IMR-90 (cell line): ENCODE measurements at regions not wholly inside any gene's neighbourhood (a gene's known extent, or its start where the extent isn't known, plus 50 kb on each side); places are given as distances from the start of the nearest gene placed in this dataset.
A peak's percentile ranks its signal among the peaks of the same experiment; 100 is the strongest.

Source experiments
- ATAC-seq: fragments of 200-7000 bp; cut with Tn5 transposase; 2 replicates; pipeline ENCODE4 v1.9.1; 2020; ENCODE audit warnings: low read depth, mild to moderate bottlenecking, moderate library complexity
- BruUV-seq: library from RNA; stranded (reverse); fragments of 400-500 nt; replicated peaks from 2 replicates; lab custom pipeline; 2021; lab: Mats Ljungman, UMichigan
- CTCF ChIA-PET: fragments of 300-600 bp; formaldehyde crosslinking; extraction: SDS; loops from one replicate; lab custom pipeline; 2021; ENCODE audit warnings: antibody characterized with exemption; lab: Yijun Ruan, JAX
- POLR2A ChIA-PET: fragments of 300-600 bp; sonication (Branson Sonifier 250); formaldehyde crosslinking; loops from one replicate; lab custom pipeline; 2022; ENCODE audit warnings: antibody characterized with exemption; ENCODE audit not compliant: unreplicated experiment; lab: Charles Lee
- DNase-seq: peaks from one replicate; pipeline ENCODE4 v3.0.0; 2013
- H2AFZ ChIP-seq: replicated peaks from 2 replicates; pipeline ENCODE3; 2013; ENCODE audit warnings: low read length, mild to moderate bottlenecking; ENCODE audit not compliant: poor library complexity
- H2AK5ac ChIP-seq: 2 replicates; pipeline ENCODE4 v1.6.1; 2013; ENCODE audit warnings: low read depth, low read length, inconsistent platforms
- H2AK9ac ChIP-seq: replicated peaks from 2 replicates; pipeline ENCODE3; 2013; ENCODE audit warnings: mild to moderate bottlenecking, low read depth, low read length, moderate library complexity; ENCODE audit not compliant: poor library complexity
- H2BK120ac ChIP-seq: 2 replicates; pipeline ENCODE4 v1.6.1; 2013; ENCODE audit warnings: low read depth, low read length, inconsistent platforms
- H2BK15ac ChIP-seq: 3 replicates; pipeline ENCODE4 v1.6.1; 2013; ENCODE audit warnings: low read depth, low read length, inconsistent platforms
- H2BK20ac ChIP-seq: 2 replicates; pipeline ENCODE4 v1.6.1; 2013; ENCODE audit warnings: low read depth, mild to moderate bottlenecking, inconsistent platforms, low read length, moderate library complexity
- H2BK5ac ChIP-seq: 2 replicates; pipeline ENCODE4 v1.6.1; 2013; ENCODE audit warnings: mild to moderate bottlenecking, low read depth, low read length, inconsistent platforms; ENCODE audit not compliant: poor library complexity, severe bottlenecking
- H3K14ac ChIP-seq: replicated peaks from 2 replicates; pipeline ENCODE4 v1.6.1; 2013; ENCODE audit warnings: low read depth, low read length, inconsistent platforms
- H3K18ac ChIP-seq: 2 replicates; pipeline ENCODE4 v1.6.1; 2013; ENCODE audit warnings: low read depth, low read length, control low read depth
- H3K23ac ChIP-seq: 2 replicates; pipeline ENCODE4 v1.6.1; 2013; ENCODE audit warnings: low read depth, low read length, inconsistent platforms
- H3K27ac ChIP-seq: 2 replicates; pipeline ENCODE4 v1.5.1; 2013; ENCODE audit warnings: mild to moderate bottlenecking, control low read depth, low read length; ENCODE audit not compliant: insufficient read depth
- H3K27me3 ChIP-seq: 2 replicates; pipeline ENCODE4 v1.6.1; 2013; ENCODE audit warnings: low read length; ENCODE audit not compliant: control insufficient read depth, insufficient read depth
- H3K36me3 ChIP-seq: 2 replicates; pipeline ENCODE4 v1.6.1; 2013; ENCODE audit warnings: low read length, mixed read lengths; ENCODE audit not compliant: control insufficient read depth, insufficient read depth
- H3K4ac ChIP-seq: 2 replicates; pipeline ENCODE4 v1.6.1; 2013; ENCODE audit warnings: low read depth, low read length, inconsistent platforms
- H3K4me1 ChIP-seq: 2 replicates; pipeline ENCODE4 v1.6.1; 2013; ENCODE audit warnings: low read length, mixed read lengths; ENCODE audit not compliant: control insufficient read depth, insufficient read depth
- H3K4me2 ChIP-seq: 2 replicates; pipeline ENCODE4 v1.6.1; 2013; ENCODE audit warnings: low read depth, mild to moderate bottlenecking, control low read depth, low read length, moderate library complexity
- H3K4me3 ChIP-seq: 2 replicates; pipeline ENCODE4 v1.5.1; 2013; ENCODE audit warnings: low read depth, mild to moderate bottlenecking, control low read depth, low read length, moderate library complexity; ENCODE audit not compliant: insufficient read depth
- H3K56ac ChIP-seq: 2 replicates; pipeline ENCODE4 v1.6.1; 2013; ENCODE audit warnings: low read length, inconsistent platforms; ENCODE audit not compliant: insufficient read depth; ENCODE audit errors: extremely low read depth
- H3K79me1 ChIP-seq, 2 experiments: 2 replicates each; pipeline ENCODE4 v1.6.1; 2013; ENCODE audit warnings: low read length in 2 of 2, inconsistent platforms in 1 of 2, low read depth in 1 of 2
- H3K9ac ChIP-seq: 2 replicates; pipeline ENCODE4 v1.6.1; 2013; ENCODE audit warnings: low read depth, low read length, control low read depth
- H3K9me1 ChIP-seq: 2 replicates; pipeline ENCODE4 v1.6.1; 2013; ENCODE audit warnings: low read length, inconsistent platforms; ENCODE audit not compliant: insufficient read depth
- H3K9me3 ChIP-seq: 2 replicates; pipeline ENCODE4 v1.6.1; 2013; ENCODE audit warnings: low read length; ENCODE audit not compliant: control insufficient read depth, insufficient read depth
- H4K20me1 ChIP-seq: 2 replicates; pipeline ENCODE4 v1.6.1; 2013; ENCODE audit warnings: low read length, inconsistent platforms; ENCODE audit not compliant: insufficient read depth
- H4K5ac ChIP-seq: 2 replicates; pipeline ENCODE4 v1.6.1; 2013; ENCODE audit warnings: mild to moderate bottlenecking, low read depth, low read length, control low read depth
- H4K8ac ChIP-seq, 2 experiments: 2 replicates each; pipeline ENCODE4 v1.6.1; 2013; ENCODE audit warnings: low read depth in 2 of 2, low read length in 2 of 2, control low read depth in 1 of 2, inconsistent platforms in 1 of 2
- H4K91ac ChIP-seq: 2 replicates; pipeline ENCODE4 v1.6.1; 2013; ENCODE audit warnings: low read depth, low read length, inconsistent platforms; ENCODE audit not compliant: insufficient read depth
- BHLHE40 ChIP-seq: fragments of 150-350 bp; IDR thresholded peaks from 2 replicates; pipeline ENCODE4 v1.6.1; 2016; ENCODE audit warnings: mild to moderate bottlenecking, low read depth, low read length
- CEBPB ChIP-seq: IDR thresholded peaks from 2 replicates; pipeline ENCODE4 v1.6.1; 2012; ENCODE audit warnings: low read depth, low read length, improper control_type of control experiment
- CHD1 ChIP-seq: IDR thresholded peaks from 2 replicates; pipeline ENCODE4 v1.6.1; 2012; ENCODE audit warnings: low read depth, low read length, improper control_type of control experiment
- FOS ChIP-seq: fragments of 150-350 bp; IDR thresholded peaks from 2 replicates; pipeline ENCODE4 v1.6.1; 2016; ENCODE audit warnings: low read depth, low read length
- MAFK ChIP-seq: IDR thresholded peaks from 2 replicates; pipeline ENCODE4 v1.6.1; 2012; ENCODE audit warnings: low read depth, low read length, improper control_type of control experiment
- MAZ ChIP-seq: IDR thresholded peaks from 2 replicates; pipeline ENCODE4 v1.6.1; 2012; ENCODE audit warnings: low read depth, mild to moderate bottlenecking, low read length, improper control_type of control experiment, moderate library complexity, borderline replicate concordance
- MXI1 ChIP-seq: IDR thresholded peaks from 2 replicates; pipeline ENCODE4 v1.6.1; 2012; ENCODE audit warnings: low read depth, mild to moderate bottlenecking, low read length, moderate library complexity, borderline replicate concordance
- NFE2L2 ChIP-seq: fragments of 150-350 bp; IDR thresholded peaks from 2 replicates; pipeline ENCODE4 v1.6.1; 2016; ENCODE audit warnings: low read depth, mild to moderate bottlenecking, low read length
- POLR2A ChIP-seq: IDR thresholded peaks from 2 replicates; pipeline ENCODE4 v1.6.1; 2012; ENCODE audit warnings: mild to moderate bottlenecking, low read depth, low read length
- RAD21 ChIP-seq: IDR thresholded peaks from 2 replicates; pipeline ENCODE4 v1.6.1; 2012; ENCODE audit warnings: low read length, improper control_type of control experiment
- RCOR1 ChIP-seq: IDR thresholded peaks from 2 replicates; pipeline ENCODE4 v1.6.1; 2012; ENCODE audit warnings: mild to moderate bottlenecking, low read length, improper control_type of control experiment; ENCODE audit not compliant: insufficient replicate concordance
- RFX5 ChIP-seq: IDR thresholded peaks from 2 replicates; pipeline ENCODE4 v1.8.0; 2012; ENCODE audit warnings: low read depth, mild to moderate bottlenecking, low read length, moderate library complexity
- SMC3 ChIP-seq: fragments of 150-350 bp; IDR thresholded peaks from 2 replicates; pipeline ENCODE4 v1.6.1; 2016; ENCODE audit warnings: low read depth, mild to moderate bottlenecking, antibody characterized with exemption, low read length, moderate library complexity
- WGBS, 2 experiments: methylation state at CpG; one replicate each; pipeline versions ENCODE4 v1.1.5 to v1.1.7; 2013; ENCODE audit warnings: missing lambda C conversion rate in 2 of 2; ENCODE audit not compliant: insufficient read length in 1 of 2; ENCODE audit errors: extremely low coverage in 2 of 2; 5-methylcytosine and 5-hydroxymethylcytosine counted together
- dilution Hi-C: fragments of 300-500 bp; cut with HindIII; formaldehyde crosslinking; loops from one replicate; pipeline ENCODE4 v1.14.3; 2018; ENCODE audit warnings: low sequenced_read_pairs; ENCODE audit not compliant: unreplicated experiment
- in situ Hi-C: fragments of 300-500 bp; cut with MboI; formaldehyde crosslinking; loops from 3 replicates; pipeline ENCODE4 v1.14.3; 2019; ENCODE audit warnings: low sequenced_read_pairs, inconsistent platforms, mixed read lengths
- intact Hi-C: fragments of 100-400 bp; cut with micrococcal nuclease; formaldehyde crosslinking; loops from 2 replicates; pipeline ENCODE4 v1.10.0; 2022
- TF ChIP-seq, protein P1 (sequence below): fragments of 150-350 bp; IDR thresholded peaks from 2 replicates; pipeline ENCODE4 v1.6.1; 2016; ENCODE audit warnings: low read depth, mild to moderate bottlenecking, low read length, moderate library complexity, borderline replicate concordance
- TF ChIP-seq, protein P2 (sequence below): fragments of 150-350 bp; IDR thresholded peaks from 2 replicates; pipeline ENCODE4 v1.6.1; 2017; ENCODE audit warnings: mild to moderate bottlenecking, antibody characterized with exemption, low read length, low read depth
- TF ChIP-seq, protein P3 (sequence below): conservative IDR thresholded peaks from 2 replicates; pipeline ENCODE4 v1.5.1; 2012; ENCODE audit warnings: mild to moderate bottlenecking, low read depth, low read length, improper control_type of control experiment

DNA sequence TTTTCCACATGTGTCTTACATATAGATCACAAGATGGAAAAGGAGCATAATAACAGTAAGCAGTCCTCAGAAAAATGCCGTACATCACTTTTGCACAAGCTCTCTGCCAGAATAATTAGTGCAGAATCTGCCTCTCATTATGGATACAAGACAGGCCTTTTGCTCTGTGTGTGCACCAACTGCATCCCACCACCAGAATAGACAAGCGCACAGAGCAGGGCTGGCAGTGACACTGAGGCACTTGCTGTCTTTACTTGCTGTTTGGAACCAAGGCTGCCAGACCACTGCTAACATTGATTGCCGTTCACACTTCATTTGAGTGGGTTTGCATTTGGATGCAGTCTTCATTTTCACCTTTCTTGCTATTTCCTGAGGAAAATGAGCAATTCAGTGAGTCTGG, 741.3 kb downstream of the TLE1 start:
- no peak overlapping the region for H3K4me3 ChIP-seq
- BruUV-seq, result no TSS peak
- intact Hi-C loops, result no loop called here
- no peak overlapping the region for H2AK5ac ChIP-seq
- WGBS, 2 experiments, result no CpG with 5 or more reads among the region's 3 CpGs
- H4K5ac ChIP-seq, result no peak overlapping the region
- DNase-seq (no peak), ATAC-seq (no peak)
- no peak overlapping the region for H3K4ac ChIP-seq
- no peaks in the 10 kb centered on the region for H3K9me3 ChIP-seq
- ChIA-PET POLR2A (no interaction called here), CTCF (interaction anchor here (0.6 to 1.0 kb wide), 2 partner anchors 246 to 1055 kb away, joined by 3 read pairs; no protein-coding TSS in a partner anchor)
- H2BK20ac ChIP-seq, result no peak overlapping the region
- no peaks in the 10 kb centered on the region for H3K9me1 ChIP-seq
- H3K36me3 ChIP-seq, result no peaks in the 10 kb centered on the region
- H3K27me3 ChIP-seq, result no peaks in the 10 kb centered on the region
- no peaks in the 10 kb centered on the region for H3K4me1 ChIP-seq
- H3K56ac ChIP-seq, result no peak overlapping the region
- no peak overlapping the region for H4K8ac ChIP-seq
- no peak overlapping the region for H2BK120ac ChIP-seq
- in situ Hi-C loops, result no loop called here
- H3K4me2 ChIP-seq, result no peak overlapping the region
- TF ChIP-seq MXI1 (no peak), NFE2L2 (no peak), MAZ (no peak), CEBPB (no peak), POLR2A (no peak), SMC3 (no peak), RAD21 (no peak), RFX5 (no peak), MAFK (no peak), BHLHE40 (no peak), RCOR1 (no peak), CHD1 (no peak), FOS (no peak)
- TF ChIP-seq, protein P1, sequence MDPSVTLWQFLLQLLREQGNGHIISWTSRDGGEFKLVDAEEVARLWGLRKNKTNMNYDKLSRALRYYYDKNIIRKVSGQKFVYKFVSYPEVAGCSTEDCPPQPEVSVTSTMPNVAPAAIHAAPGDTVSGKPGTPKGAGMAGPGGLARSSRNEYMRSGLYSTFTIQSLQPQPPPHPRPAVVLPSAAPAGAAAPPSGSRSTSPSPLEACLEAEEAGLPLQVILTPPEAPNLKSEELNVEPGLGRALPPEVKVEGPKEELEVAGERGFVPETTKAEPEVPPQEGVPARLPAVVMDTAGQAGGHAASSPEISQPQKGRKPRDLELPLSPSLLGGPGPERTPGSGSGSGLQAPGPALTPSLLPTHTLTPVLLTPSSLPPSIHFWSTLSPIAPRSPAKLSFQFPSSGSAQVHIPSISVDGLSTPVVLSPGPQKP, result no peak
- TF ChIP-seq, protein P2, sequence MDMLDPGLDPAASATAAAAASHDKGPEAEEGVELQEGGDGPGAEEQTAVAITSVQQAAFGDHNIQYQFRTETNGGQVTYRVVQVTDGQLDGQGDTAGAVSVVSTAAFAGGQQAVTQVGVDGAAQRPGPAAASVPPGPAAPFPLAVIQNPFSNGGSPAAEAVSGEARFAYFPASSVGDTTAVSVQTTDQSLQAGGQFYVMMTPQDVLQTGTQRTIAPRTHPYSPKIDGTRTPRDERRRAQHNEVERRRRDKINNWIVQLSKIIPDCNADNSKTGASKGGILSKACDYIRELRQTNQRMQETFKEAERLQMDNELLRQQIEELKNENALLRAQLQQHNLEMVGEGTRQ, result no peak
- TF ChIP-seq, protein P3, sequence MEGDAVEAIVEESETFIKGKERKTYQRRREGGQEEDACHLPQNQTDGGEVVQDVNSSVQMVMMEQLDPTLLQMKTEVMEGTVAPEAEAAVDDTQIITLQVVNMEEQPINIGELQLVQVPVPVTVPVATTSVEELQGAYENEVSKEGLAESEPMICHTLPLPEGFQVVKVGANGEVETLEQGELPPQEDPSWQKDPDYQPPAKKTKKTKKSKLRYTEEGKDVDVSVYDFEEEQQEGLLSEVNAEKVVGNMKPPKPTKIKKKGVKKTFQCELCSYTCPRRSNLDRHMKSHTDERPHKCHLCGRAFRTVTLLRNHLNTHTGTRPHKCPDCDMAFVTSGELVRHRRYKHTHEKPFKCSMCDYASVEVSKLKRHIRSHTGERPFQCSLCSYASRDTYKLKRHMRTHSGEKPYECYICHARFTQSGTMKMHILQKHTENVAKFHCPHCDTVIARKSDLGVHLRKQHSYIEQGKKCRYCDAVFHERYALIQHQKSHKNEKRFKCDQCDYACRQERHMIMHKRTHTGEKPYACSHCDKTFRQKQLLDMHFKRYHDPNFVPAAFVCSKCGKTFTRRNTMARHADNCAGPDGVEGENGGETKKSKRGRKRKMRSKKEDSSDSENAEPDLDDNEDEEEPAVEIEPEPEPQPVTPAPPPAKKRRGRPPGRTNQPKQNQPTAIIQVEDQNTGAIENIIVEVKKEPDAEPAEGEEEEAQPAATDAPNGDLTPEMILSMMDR, result no peak
- H3K27ac ChIP-seq, result no peak overlapping the region
- dilution Hi-C loops, result no loop called here
- H3K18ac ChIP-seq, result no peak overlapping the region
- H2BK5ac ChIP-seq, result no peak overlapping the region
- H2BK15ac ChIP-seq, result no peak overlapping the region
- no peaks in the 10 kb centered on the region for H3K79me1 ChIP-seq
- H4K20me1 ChIP-seq, result no peaks in the 10 kb centered on the region
- H4K91ac ChIP-seq, result no peak overlapping the region
- H3K9ac ChIP-seq, result no peak overlapping the region
- H3K23ac ChIP-seq, result no peak overlapping the region
- H2AK9ac ChIP-seq, result no peak overlapping the region
- peak overlapping the region; percentile 8 for H2AFZ ChIP-seq
- no peak overlapping the region for H3K14ac ChIP-seq
